ENCODE measurements at regions not wholly inside any gene's neighbourhood (a gene's known extent, or its start where the extent isn't known, plus 50 kb on each side); places are given as distances from the start of the nearest gene placed in this dataset.

DNA sequence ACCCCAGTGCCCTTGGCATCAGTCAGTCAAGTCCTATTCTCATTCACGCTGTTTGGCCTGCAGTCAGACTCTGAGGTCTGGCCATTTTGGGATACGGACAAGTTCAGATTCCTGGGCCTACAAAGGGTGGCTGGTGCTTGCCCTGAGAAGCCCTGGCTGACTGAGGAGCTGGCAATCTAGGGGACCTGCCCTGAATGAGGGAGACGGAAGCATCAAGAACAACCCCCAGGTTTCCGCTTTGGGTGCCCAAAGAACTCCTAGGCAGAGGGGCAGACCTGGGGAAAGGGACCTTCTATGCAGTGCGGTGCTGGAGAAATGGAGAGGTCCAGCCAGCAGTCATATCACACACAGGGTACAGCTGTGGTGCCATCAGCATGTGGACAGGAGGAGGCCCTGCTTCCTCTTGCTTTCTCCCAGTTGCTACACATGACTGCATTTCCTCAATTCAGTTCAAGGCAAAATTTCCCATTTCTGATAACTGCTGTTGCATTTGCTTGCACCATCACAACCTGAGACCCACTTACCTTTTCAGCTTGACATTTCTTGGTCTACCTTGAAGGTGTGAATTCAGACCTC, 70.9 kb upstream of the LGALSL start:
- DNase-seq = no peak

DNA sequence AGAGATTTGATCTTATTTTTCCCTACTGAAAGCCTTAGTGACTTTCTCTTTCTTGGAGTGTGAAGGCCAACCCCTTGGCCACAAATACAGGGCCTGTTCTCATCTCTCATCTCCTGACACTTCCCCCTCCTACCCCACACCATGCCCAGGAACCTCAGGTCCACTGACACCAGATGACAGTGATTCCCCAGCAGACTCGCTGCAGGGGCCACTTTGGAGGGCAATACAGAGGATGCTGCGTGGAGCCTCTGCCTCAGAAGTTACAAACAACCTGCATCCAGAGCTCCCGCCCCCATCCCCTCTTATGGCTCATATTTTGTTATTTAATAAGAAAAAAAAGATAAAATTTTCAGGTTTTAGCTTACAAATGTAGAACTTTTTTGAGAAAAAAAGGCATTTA, 70.1 kb upstream of the LGALSL start:
- no peak for DNase-seq

DNA sequence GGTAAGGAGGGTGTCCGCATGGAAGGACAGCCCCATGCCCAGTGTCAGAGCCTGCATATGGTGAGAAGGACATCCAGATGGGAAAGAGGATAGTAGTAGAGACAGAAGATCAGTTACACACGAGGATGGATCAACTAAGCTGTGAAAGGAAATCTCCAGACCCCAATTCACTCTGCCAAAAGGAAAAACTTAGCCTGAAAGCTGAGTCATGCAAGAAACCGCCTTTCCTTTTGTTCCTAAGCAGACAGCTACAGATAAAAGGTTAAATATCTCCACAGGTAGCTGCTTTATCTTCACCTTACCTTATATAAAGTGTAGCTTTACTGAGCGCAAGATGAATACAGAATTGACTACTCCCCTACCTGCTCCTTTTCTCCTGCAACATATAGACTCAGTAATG, 67.3 kb upstream of the LGALSL start:
- no peak for DNase-seq

DNA sequence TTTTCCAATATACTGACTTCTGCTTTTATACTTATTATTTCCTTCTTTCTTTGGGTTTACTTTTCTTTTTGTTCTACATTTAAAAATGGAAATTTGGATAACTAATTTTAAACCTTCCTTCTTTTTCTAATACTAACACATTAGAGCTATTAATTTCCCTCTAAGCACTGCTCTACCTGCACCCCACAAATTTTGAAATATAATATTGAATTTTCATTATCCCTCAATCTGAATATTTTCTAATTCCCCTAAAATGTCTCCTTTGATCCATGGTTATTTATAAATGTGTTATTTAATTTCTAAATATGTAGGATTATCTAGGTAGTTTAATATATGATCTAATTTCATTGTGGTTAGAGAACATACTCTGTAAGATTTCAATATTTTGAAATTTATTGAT, 63.4 kb upstream of the LGALSL start:
- DNase-seq = no peak

DNA sequence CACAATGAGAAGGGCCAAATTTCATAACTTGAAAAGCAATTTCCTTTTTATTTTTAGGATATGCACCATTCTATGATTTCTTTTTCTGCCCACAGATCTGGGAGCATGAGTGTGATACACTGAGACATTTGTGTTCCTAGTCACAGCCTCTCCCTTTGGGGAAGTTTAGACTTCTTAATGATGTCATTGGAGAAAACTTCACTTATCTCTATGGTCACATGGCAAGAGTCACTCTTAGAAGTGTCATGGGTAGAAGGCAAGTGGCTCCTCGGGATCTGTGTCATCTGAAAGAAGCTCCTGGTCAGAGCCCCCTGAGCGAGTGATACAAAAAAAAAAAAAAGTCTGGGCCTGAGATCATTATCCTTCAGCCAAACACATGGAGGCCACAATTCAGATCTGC, 62.5 kb upstream of the LGALSL start:
- DNase-seq = no peak

DNA sequence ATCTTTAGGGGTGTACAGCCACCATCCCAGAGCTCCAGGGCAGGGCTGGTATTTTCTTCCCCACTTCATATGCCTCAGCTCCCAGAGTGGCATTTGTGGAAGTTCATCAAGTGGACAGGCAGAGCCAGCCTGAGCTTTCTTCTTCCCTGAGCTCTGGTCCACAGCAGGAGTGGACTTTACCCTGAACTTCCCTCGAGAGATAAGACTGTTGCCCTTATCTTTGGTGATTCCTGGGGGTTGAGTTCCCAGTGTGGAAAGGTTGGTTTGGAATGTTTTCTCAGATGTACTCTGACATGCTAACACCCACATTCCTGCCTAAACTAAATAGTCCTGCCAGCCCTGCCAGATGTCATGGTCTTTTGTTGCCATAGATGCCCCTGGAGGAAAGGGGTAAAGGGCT, 62.0 kb upstream of the LGALSL start:
- no peak for DNase-seq

DNA sequence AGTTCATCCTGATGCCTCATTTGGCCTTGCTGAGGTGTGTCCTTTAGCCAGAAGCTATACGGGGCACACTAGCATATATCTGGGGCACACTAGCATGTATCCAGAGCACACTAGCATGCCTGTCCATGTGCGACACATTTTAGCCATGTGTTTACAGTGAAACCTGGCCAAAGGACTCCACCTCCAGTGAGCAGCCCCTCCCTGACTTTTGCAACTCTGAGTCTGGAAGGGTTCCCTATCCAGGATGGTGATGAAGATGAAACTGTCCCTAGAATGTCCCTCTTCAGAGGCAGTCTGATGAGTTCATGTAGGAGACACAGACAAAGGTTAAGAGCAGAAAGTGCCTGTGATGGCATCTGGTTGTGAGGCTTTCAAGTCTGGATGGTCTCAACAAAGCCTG, 61.4 kb upstream of the LGALSL start:
- no peak for DNase-seq

DNA sequence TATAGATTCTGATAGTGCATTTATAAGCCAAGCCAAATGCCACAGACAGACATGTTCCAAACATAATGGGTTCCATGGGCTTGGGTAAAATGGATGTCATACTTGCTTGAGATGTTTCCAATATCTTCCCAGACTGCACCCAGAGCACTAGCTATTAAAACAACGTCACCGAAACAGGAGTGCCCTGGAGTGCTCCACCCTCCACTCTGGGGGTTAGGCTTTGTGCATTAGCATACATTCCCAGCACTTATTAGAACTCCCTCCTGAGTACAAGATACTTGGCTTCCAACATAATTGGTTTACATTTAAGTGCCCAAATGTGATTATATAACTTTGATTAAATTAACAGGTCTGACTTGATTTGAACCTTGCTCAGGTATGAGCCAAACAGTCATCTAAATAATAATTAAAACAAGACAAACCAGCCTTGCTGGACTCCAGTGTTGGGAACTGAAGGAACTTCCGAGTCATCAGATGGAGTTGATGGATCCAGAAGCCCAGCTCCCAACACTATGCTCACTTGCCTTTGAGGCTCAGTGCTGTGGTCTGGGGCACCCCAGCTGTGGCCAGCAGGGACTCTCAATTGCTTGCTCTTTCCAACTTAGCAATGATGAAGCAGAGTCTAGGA, 60.5 kb upstream of the LGALSL start:
- DNase-seq = no peak

DNA sequence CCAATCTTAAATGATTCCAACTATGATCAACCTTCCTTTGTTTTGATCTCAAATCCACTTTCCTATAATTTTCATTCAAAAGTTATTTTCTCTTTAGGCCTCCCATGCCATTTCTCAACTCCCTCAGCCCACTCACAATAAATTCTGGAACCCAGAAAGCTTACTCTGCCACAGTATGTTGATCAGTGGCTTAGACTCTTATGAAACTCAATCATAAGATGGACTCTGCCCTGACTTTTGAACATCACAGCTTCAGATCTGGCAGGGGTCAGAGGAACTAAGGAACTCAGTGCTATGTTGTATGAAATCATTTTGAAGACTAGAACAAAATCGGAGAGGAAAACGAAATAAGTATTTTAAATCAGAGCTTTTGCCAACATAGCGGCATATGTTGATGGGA, 59.8 kb upstream of the LGALSL start:
- no peak for DNase-seq

DNA sequence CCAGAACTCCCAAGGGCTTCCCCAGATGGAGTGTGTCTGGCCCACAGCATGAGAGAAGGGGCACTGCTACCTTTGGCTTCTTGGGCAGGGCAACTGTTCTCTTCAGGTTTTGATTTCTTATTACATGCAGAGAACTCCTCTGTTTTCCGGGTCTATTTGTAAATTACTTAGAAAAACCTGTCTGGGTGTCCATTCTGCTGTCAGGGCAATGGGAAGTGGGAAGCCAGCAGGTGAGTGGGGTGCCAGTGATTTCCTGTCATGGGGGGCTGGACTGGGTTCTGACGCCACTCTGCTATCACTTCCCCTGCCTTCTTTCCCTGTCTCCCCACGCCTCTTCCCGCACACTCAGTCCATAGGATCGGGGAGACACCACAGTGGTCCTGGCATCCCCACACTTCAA, 58.0 kb upstream of the LGALSL start:
- no peak for DNase-seq

DNA sequence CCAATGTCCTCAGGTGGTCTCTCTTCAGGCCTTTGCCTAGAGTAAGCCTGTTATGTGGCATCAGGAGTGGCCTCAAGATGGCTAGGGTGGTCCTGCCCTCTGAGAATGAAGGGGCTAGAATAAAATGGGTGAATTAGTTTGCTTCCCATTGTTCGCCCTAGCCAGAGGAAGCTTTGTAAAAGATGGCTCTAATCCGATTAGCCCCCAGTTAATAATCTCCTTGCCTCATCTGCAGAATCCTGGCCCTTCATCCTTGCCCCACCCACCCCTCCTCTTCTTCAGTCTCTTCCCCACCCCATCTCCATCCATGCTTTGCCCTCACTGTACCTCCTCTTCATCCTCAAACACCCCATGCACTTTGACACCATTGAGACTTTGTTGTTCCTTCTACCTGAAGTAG, 57.4 kb upstream of the LGALSL start:
- no peak for DNase-seq

DNA sequence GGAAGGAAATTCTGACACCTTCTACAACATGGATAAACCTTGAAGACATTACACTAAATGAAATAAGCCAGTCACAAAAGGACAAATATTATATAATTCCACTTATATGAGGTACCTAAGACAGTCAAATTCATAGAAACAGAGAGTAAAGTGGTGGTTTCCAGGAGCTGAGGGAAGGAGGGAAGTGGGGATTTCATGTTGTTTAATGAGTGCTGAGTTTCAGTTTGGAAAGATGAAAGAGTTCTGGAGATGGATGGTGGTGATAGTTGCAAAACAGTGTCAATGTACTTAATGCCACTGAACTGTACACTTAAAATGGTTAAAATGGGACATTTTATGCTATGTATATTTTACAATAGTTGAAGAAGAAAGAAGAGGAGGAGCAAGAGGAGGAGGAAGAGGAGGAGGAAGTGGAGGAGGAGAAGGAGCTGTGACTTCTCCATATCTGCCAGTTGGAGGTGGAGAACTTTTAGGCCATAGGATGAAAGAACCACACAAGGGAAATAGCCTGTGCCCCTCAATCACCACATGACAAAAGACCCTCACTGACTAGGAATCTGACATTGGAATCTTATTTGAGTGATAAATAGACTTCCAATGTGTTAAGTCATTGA, 55.3 kb upstream of the LGALSL start:
- DNase-seq = no peak

DNA sequence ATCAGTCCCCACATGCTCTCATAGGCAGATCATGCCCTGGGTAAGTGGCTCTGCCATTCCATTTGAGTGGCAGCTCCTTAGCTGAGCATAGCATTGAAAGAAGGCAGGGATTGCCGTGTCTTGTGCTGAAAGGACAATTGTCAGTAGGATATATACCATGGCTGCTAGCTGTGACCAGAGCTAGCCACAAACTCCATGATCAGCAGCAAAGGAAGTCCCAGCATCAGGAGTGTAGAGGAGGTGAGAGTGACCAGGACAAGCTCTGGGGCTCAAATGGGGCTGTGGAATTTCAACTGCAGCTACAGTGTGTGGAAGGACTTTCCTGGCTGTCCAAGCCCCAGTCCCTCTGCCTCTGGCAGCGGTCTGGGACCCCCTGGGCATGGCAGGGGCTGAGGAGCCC, 54.4 kb upstream of the LGALSL start:
- DNase-seq = no peak

DNA sequence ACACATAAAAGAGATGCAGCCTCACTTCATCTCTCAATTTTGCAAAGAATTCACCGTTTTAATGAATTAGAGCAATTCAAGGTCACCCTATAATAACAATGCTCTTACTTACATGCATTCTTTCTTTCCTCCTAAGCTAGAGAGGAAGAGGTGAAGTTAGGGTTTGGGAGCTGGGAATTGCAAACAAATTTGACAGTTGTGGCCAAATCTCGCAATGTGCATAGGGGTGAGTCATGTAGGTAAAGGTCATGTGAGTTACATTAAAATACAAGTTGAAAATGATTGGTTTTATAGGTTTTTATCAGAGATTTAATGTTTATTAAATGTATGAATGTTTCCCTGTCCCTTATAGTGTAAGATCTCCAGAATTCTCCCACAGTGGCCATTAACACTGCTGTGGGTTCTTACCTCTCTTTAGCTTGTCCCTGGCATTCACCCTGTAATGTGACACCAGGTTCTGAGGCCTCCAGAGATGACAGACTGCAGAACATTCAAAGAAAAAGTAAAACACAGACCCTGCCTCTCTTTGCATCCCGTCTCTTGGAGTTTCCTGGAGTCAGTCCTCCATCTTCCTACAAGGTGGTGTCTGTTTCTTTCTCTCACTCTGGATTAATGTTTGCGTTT, 53.7 kb upstream of the LGALSL start:
- no peak for DNase-seq

DNA sequence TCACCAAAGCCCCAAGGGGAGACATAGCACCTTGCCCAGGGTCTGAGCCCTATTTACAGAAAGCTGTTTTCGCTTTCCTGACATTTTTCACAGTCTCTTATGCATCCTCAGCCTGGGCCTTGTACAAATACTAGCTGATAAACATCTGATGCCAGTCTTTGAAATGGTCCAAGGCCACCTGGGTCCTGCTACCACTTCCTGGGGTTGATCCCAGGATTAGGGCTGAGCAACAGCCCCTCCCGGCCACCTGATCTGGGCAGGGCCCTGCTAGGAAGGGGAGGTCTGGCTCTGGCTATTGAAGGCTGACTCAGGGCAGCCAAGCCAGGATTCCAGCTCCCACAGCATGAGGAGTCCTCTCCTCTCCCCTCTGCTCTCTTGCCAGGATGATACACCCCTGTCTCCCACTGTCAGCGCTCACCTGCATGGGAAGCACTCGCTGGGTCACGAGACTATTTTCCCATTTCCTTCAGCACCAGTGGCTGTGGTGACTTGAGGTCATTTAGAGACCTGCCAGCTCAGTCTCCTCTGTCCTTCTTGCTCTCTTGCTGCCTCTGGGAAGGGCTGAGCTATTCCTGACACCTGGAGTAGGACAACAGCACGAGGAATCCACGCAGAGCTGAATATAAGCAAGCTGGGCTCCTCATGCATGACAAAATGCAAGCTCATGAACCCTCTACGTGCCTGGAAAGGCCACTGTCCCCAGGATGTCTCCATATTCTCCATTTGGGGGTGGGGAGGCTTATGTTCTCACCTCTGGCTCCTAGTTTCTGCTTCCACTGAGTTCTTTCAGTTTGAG, 53.0 kb upstream of the LGALSL start:
- no peak for DNase-seq

DNA sequence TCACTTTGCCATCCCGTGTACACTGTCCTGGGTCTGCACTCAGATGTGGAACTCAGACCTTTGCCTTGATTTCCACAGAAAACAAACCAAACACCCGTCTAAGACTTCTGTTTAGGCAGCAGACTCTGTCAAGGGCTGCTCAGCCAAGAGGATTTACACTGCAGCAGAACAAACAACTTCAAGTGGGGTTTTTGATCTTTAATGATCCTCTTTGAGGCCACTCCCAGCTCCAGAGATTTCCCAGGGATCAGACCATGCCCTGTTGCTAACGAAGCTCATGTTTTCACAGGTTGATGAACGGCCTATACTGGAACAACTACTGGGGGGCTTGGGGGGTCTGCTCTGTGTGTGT, 52.5 kb upstream of the LGALSL start:
- DNase-seq = no peak

DNA sequence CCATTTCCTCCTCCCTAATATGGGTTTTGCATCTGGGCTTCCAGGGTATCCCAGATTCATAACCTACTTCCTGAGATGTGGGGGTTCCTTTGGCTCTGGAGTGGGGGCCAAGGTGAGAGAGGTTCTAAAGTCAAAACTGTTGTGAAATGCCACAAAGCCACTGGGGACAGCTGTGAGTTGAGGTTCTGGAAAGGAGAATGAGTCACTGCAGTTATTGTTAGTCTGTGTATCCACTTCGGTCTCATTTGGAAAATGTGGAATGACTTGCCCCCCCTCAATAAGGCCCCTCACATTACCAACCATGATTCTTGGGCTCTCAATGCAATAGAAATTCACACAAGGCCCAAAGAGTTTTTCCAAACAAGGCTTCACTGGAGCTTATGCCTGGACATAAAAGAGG, 51.1 kb upstream of the LGALSL start:
- DNase-seq = no peak

DNA sequence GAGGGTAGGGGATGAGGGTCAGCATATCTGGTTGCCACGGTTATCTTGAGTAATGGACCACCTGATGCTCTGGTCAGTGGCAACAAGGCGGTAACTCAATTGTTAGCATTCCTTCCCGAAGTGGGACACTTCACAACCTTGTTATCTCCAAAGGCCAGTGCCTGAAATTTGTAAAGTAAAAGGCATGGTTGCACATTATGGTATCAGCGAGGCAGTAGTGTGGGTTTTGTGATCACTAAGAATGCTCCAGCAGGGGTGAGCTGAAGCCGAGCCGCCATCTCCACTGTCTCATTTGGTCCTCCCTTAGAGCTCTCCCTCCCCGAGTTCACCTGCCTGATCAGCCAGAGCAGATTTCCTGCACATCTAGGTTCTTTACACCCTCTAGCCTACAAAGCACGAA, 50.5 kb upstream of the LGALSL start:
- DNase-seq = no peak

DNA sequence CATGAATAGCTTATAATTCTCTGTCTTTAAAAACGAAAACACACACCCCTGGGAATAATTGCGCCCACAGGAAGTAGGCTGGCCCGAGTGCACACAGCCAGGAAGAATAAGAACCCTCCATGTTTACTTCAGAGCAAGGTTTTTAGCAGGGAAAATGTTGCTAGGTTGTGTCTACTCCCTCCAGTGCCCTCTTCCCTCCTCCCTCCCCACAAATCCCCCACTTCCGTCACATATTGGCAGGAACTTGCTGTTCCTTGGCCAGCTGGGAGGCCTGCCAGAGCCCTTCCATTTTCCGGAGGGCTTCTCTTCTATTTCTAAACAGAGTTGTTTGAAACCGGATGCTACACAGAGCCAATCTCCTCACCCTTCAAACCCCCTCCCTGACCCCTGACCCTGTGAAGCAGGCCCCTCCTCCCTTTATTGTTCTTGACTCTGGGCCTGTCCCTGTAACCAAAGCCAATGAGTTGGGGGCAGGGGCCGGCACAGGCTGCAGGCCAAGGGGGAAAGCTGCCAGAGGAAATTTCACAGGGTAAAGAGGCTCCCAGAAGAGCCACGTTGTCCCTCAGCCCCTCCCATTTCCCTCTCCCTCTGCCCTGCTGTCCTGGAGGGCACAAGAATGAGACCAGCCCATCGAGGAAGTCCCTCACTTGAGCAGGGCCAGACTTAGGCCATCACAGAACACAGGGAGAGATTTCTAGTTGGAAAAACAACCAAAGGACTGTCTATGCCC, 49.8 kb upstream of the LGALSL start:
- DNase-seq = peak; percentile 79

Data from NCI-H1092 treated with DMSO at 0.1 percent for 48 hours (cell line).